WTC11 (cell line): ENCODE measurements at regions not wholly inside any gene's neighbourhood (a gene's known extent, or its start where the extent isn't known, plus 50 kb on each side); places are given as distances from the start of the nearest gene placed in this dataset.

Source experiments
- ATAC-seq: fragments of 200-7000 bp; cut with Tn5 transposase; 2 replicates; pipeline ENCODE4 v1.10.0; 2021; ENCODE audit warnings: mild to moderate bottlenecking, moderate library complexity
- CTCF ChIA-PET: fragments of 300-600 bp; sonication (Branson Sonifier 250); formaldehyde crosslinking; loops from one replicate; lab custom pipeline; 2021; ENCODE audit warnings: antibody characterized with exemption; lab: Charles Lee
- POLR2A ChIA-PET: fragments of 350-600 bp; sonication (Branson Sonifier 250); formaldehyde crosslinking; loops from one replicate; lab custom pipeline; 2021; ENCODE audit warnings: antibody characterized with exemption; lab: Charles Lee
- DNase-seq: peaks from one replicate; pipeline ENCODE4 v3.0.0; 2021; ENCODE audit warnings: low spot score
- H3K27ac Mint-ChIP-seq: 2 replicates; pipeline ENCODE4 v1.8.0; 2021; ENCODE audit warnings: mixed read lengths
- H3K27me3 Mint-ChIP-seq: 2 replicates; pipeline ENCODE4 v1.8.0; 2021; ENCODE audit warnings: low read depth, mild to moderate bottlenecking, moderate library complexity, mixed read lengths
- H3K36me3 Mint-ChIP-seq: 2 replicates; pipeline ENCODE4 v1.8.0; 2021; ENCODE audit warnings: mixed read lengths
- H3K4me1 Mint-ChIP-seq: 2 replicates; pipeline ENCODE4 v1.8.0; 2022; ENCODE audit warnings: mixed read lengths
- H3K4me3 Mint-ChIP-seq: 2 replicates; pipeline ENCODE4 v1.8.0; 2021; ENCODE audit warnings: mild to moderate bottlenecking, moderate library complexity, mixed read lengths
- H3K9me3 Mint-ChIP-seq: 2 replicates; pipeline ENCODE4 v1.8.0; 2021; ENCODE audit warnings: mixed read lengths
- AFF4 ChIP-seq: sonication (generic); formaldehyde crosslinking; IDR thresholded peaks from 2 replicates; pipeline ENCODE4 v1.8.1; 2023; ENCODE audit warnings: mild to moderate bottlenecking, missing genetic modification reagents, borderline replicate concordance
- ATF1 ChIP-seq: sonication (generic); formaldehyde crosslinking; IDR thresholded peaks from 2 replicates; pipeline ENCODE4 v1.8.1; 2023; ENCODE audit warnings: mild to moderate bottlenecking, moderate library complexity, missing genetic modification reagents
- ATF2 ChIP-seq: sonication (generic); formaldehyde crosslinking; IDR thresholded peaks from 2 replicates; pipeline ENCODE4 v1.8.1; 2022; ENCODE audit warnings: low read depth, missing genetic modification reagents, borderline replicate concordance
- CDX4 ChIP-seq: fragments of 250-450 bp; sonication (Bioruptor Pico); IDR thresholded peaks from 2 replicates; pipeline ENCODE4 v1.9.0; 2021; ENCODE audit warnings: moderate library complexity, mild to moderate bottlenecking, inconsistent platforms, borderline replicate concordance
- E2F5 ChIP-seq: sonication (generic); formaldehyde crosslinking; IDR thresholded peaks from 2 replicates; pipeline ENCODE4 v1.8.1; 2022; ENCODE audit warnings: mild to moderate bottlenecking, moderate library complexity, missing genetic modification reagents
- ESRRA ChIP-seq: sonication (generic); formaldehyde crosslinking; IDR thresholded peaks from 2 replicates; pipeline ENCODE4 v1.8.1; 2022; ENCODE audit warnings: mild to moderate bottlenecking, missing genetic modification reagents, borderline replicate concordance
- FOXJ3 ChIP-seq: sonication (generic); formaldehyde crosslinking; IDR thresholded peaks from 2 replicates; pipeline ENCODE4 v1.9.0; 2021; ENCODE audit warnings: missing genetic modification reagents, mild to moderate bottlenecking, borderline replicate concordance
- GRHL2 ChIP-seq: fragments of 250-450 bp; sonication (Bioruptor Pico); IDR thresholded peaks from 2 replicates; pipeline ENCODE4 v1.8.0; 2022; ENCODE audit warnings: mild to moderate bottlenecking, moderate library complexity; ENCODE audit not compliant: insufficient replicate concordance, severe bottlenecking
- IRF1 ChIP-seq: sonication (generic); formaldehyde crosslinking; IDR thresholded peaks from 2 replicates; pipeline ENCODE4 v1.8.0; 2023; ENCODE audit warnings: missing genetic modification reagents
- IRF2 ChIP-seq: sonication (generic); formaldehyde crosslinking; IDR thresholded peaks from 2 replicates; pipeline ENCODE4 v1.8.0; 2022; ENCODE audit warnings: low read depth, missing genetic modification reagents, borderline replicate concordance
- JAZF1 ChIP-seq: fragments of 250-450 bp; sonication (Bioruptor Pico); IDR thresholded peaks from 2 replicates; pipeline ENCODE4 v1.9.0; 2021; ENCODE audit warnings: moderate library complexity, mild to moderate bottlenecking, inconsistent platforms
- MAX ChIP-seq: sonication (generic); formaldehyde crosslinking; IDR thresholded peaks from 2 replicates; pipeline ENCODE4 v1.8.0; 2022; ENCODE audit warnings: mild to moderate bottlenecking, missing genetic modification reagents
- NFATC4 ChIP-seq: fragments of 250-450 bp; sonication (Bioruptor Pico); IDR thresholded peaks from 2 replicates; pipeline ENCODE4 v1.9.0; 2021; ENCODE audit warnings: mild to moderate bottlenecking
- NFYB ChIP-seq: sonication (generic); formaldehyde crosslinking; conservative IDR thresholded peaks from 2 replicates; pipeline ENCODE4 v1.8.0; 2022; ENCODE audit warnings: low read depth, missing genetic modification reagents
- NR1H2 ChIP-seq: sonication (generic); formaldehyde crosslinking; IDR thresholded peaks from 2 replicates; pipeline ENCODE4 v1.9.0; 2021; ENCODE audit warnings: mild to moderate bottlenecking, moderate library complexity, missing genetic modification reagents
- NR3C1 ChIP-seq: sonication (generic); formaldehyde crosslinking; conservative IDR thresholded peaks from 2 replicates; pipeline ENCODE4 v1.8.1; 2023; ENCODE audit warnings: low read depth, mild to moderate bottlenecking, missing genetic modification reagents
- RELA ChIP-seq: sonication (generic); formaldehyde crosslinking; IDR thresholded peaks from 2 replicates; pipeline ENCODE4 v1.8.1; 2022; ENCODE audit warnings: missing genetic modification reagents, mild to moderate bottlenecking, borderline replicate concordance
- SMAD4 ChIP-seq: sonication (generic); formaldehyde crosslinking; IDR thresholded peaks from 2 replicates; pipeline ENCODE4 v1.8.0; 2022; ENCODE audit warnings: mild to moderate bottlenecking, missing genetic modification reagents
- ZNF281 ChIP-seq: sonication (generic); formaldehyde crosslinking; IDR thresholded peaks from 2 replicates; pipeline ENCODE4 v1.8.0; 2023; ENCODE audit warnings: mild to moderate bottlenecking, missing genetic modification reagents
- ZNF512 ChIP-seq: sonication (generic); formaldehyde crosslinking; IDR thresholded peaks from 2 replicates; pipeline ENCODE4 v1.8.1; 2022; ENCODE audit warnings: missing genetic modification reagents, borderline replicate concordance

GRCh38 chr3:8266730-8267131 lies 234.9 kb upstream of the LMCD1 start (continued):
- no peak for TF ChIP-seq MAX (CRISPR knock-in tag)
- TF ChIP-seq JAZF1 (CRISPR knock-in tag): no peak
- TF ChIP-seq ATF2 (CRISPR knock-in tag): no peak
- no peak for TF ChIP-seq ZNF512 (CRISPR knock-in tag)
- TF ChIP-seq GRHL2 (CRISPR knock-in tag): no peak
- TF ChIP-seq NFATC4 (CRISPR knock-in tag): no peak
- TF ChIP-seq RELA (CRISPR knock-in tag): no peak

- no peak overlapping the region for H3K4me3 Mint-ChIP-seq
- POLR2A ChIA-PET: no interaction called here
- no peak overlapping the region for H3K27ac Mint-ChIP-seq
- no peak for ATAC-seq
- H3K9me3 Mint-ChIP-seq: peaks cover 22% of the 10 kb centered on the region
- peaks cover 20% of the 10 kb centered on the region for H3K4me1 Mint-ChIP-seq
- no peak for TF ChIP-seq ESRRA (CRISPR knock-in tag)
- TF ChIP-seq IRF1 (CRISPR knock-in tag): no peak
- no peak for TF ChIP-seq ATF1
- no peak for TF ChIP-seq NFYB (CRISPR knock-in tag)
- TF ChIP-seq, all 79 proteins: peak for 0
- DNase-seq: no peak
- CTCF ChIA-PET: no interaction called here
- H3K36me3 Mint-ChIP-seq: peaks cover 12% of the 10 kb centered on the region
- H3K27me3 Mint-ChIP-seq: no peaks in the 10 kb centered on the region; the same call in 1 of the 2 replicates
Measured at GRCh38 chr3:8273479-8273878, 228.1 kb upstream of the LMCD1 start.

GRCh38 chr3:8276056-8276455 lies 225.6 kb upstream of the LMCD1 start:
- Mint-ChIP-seq H3K4me1 (peaks cover 38% of the 10 kb centered on the region), H3K9me3 (peaks cover 19% of the 10 kb centered on the region), H3K27ac (no peak overlapping the region), H3K27me3 (no peaks in the 10 kb centered on the region; the same call in 1 of the 2 replicates), H3K36me3 (peaks cover 12% of the 10 kb centered on the region), H3K4me3 (no peak overlapping the region)
- ChIA-PET POLR2A (no interaction called here), CTCF (interaction anchor here (1.2 to 2.3 kb wide), 2 partner anchors 36 to 180 kb away, joined by 3 to 11 read pairs; no protein-coding TSS in a partner anchor)
- ATAC-seq (no peak), DNase-seq (no peak)
- no peak for TF ChIP-seq NR1H2 (CRISPR knock-in tag)
- no peak for TF ChIP-seq FOXJ3 (CRISPR knock-in tag)
- no peak for TF ChIP-seq IRF2
- TF ChIP-seq NR3C1: no peak
- TF ChIP-seq SMAD4 (CRISPR knock-in tag): no peak
- TF ChIP-seq CDX4 (CRISPR knock-in tag): no peak
- no peak for TF ChIP-seq ESRRA (CRISPR knock-in tag)
- TF ChIP-seq E2F5: no peak
- no peak for TF ChIP-seq ZNF281 (CRISPR knock-in tag)
- no peak for TF ChIP-seq AFF4
